ENCODE measurements at regions not wholly inside any gene's neighbourhood (a gene's known extent, or its start where the extent isn't known, plus 50 kb on each side); places are given as distances from the start of the nearest gene placed in this dataset.

GRCh38 chr20:50242548-50242862, 51.9 kb downstream of the CEBPB start:
- DNase-seq (ENCODE audit: low spot score): no peak

DNA sequence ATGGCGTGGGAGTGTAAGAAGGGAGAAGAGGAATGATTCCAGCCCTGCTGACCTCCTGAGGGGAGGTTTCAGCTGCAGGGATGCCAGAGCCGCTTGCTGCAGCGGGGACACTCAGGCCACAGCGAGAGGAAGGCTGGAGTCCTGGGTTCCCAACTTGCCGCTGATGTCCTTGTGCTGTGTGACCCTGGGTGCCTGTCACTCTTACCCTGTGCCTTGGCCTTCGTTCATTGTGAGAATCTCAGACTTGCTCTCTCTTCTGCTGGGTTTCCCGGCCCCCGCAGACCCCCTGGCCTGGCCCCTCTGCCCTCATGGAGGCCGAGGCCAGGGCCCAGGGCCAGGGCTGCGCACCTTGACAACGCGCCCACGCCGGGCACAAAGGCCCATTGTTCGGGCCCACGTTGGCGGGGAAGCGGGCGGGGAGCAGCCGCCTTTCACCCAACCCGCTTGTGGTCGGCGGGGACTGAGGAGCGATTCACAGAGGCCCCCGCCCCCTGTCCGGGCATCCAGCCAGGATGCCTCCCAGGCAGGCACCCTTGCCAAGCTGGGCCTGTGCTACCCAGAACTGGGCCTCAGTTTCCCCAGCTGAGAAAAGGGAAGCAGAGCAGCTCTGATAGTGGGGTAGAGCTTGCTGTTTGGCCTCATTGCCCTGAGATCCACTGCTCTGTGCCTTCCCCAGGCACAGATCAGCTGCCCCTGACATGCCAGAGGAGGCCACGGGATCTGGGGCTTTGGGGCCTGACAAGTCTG, 52.4 kb downstream of the CEBPB start:
- no peak for DNase-seq (ENCODE audit: low spot score)

DNA sequence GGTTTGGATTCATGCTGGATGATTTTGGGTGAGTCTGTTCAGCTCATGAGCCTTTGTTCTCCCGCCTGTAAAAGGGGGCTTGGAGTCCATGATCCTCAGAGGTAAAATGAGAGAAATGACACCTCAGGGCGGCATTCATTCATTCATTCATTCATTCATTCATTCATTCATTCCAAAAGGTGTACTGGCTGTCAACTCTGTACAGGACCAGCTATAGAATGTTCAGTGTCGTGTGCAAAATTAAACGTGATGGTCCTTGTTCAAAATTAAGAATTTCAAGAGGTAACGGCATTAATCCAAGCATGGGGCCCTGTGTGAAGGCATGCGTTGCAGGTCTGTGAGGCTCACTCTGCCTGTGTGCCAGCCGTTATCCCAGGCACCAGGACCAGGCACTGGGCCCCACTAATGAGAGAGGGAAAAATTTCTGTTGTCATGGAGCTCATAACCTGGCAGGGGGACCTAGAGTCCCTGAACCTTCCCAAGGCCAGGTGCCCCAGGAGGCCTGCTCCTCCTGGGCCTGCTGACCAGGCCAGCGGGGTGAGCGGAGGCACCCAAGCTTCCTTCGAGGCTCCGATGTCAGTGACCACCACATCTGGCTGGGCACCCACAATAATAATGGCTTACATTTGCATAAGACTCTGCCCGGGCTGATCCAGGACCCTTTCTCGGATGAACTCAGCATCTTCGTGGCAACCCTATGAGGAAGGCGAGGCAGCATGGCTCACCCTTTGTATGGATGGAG, 53.2 kb downstream of the CEBPB start:
- no peak for DNase-seq (ENCODE audit: low spot score)

GRCh38 chr20:50244352-50245149, 53.9 kb downstream of the CEBPB start:
- no peak for DNase-seq (ENCODE audit: low spot score)

DNA sequence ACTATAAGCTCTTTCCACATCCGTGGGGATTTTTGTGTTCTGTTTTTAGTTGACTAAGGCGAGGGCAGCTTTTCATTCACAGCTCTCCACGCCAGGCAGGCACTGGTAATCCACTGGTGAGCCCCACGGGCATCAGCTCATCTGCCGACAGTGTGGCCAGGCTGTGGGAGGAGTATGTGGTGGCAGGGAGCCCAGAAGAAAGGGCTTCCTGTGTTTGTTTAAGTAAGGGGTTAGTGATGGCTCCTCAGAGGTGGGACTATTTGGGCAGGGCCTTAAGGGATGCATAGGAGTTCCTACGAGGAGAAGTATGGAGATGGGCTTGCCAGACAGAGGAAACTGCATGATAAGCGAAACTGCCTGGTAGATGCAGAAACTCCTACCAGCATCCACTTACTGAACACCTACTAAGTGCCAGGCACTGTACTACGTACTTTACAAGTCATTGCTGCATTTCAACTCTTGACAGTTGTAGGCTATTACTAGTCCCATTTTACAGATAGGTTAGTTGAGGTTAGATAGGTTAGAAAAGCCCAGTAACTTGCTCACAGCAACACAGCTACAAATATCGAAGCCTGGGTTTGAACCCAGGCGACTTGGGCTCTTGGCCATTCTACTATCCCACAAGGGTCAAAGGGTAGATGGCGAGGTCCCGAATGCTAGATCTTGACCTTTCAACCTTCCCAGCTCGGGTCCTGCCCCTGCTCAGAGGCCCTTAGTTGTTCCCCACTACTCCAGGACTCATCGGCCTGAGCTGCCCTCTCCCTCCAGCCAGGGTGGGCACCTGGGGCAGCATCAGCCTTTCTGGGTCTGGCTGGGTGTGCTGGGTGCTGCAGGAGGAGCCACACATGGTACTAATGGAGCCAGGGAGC, 55.1 kb downstream of the CEBPB start:
- DNase-seq (ENCODE audit: low spot score): no peak

DNA sequence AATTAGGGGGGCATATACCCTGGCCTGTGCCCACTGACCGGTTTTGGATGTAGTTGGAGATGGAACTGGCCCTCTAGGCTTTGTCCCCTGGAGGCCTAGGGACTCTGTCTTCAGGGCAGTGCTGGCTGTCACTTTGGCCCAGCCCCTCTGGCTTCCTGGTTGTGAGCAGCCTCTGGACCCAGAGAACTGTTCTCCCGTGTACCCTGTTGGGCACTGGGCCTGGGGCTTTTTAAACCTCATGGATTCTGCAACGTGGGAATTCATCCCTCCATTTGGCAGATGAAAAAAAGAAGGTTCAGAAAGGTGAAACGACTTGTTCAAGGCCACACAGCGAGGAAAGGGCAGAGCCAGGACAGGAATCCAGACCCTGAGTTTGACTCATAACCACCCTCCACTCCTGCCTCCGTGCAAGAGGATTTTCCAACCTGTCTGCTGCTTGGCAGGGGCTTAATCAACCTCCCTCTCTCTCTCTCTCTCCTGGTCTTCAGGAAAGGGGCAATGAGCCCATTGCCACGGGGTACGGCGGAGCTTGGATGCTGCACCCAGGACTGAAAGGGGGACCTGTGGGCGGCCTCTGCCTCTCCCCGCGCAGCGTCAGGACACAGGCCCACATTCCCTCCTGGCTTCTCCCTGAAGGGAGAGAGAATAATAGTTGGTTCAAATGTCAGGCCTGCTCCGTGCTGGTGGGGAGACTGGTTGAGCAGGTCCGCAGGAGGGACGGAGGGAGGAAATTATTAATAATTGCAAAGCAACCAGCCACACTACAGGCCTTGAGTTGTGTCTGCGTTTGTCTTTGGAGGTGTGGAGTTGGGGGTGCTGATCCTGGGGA, 56.0 kb downstream of the CEBPB start:
- DNase-seq (ENCODE audit: low spot score): no peak

DNA sequence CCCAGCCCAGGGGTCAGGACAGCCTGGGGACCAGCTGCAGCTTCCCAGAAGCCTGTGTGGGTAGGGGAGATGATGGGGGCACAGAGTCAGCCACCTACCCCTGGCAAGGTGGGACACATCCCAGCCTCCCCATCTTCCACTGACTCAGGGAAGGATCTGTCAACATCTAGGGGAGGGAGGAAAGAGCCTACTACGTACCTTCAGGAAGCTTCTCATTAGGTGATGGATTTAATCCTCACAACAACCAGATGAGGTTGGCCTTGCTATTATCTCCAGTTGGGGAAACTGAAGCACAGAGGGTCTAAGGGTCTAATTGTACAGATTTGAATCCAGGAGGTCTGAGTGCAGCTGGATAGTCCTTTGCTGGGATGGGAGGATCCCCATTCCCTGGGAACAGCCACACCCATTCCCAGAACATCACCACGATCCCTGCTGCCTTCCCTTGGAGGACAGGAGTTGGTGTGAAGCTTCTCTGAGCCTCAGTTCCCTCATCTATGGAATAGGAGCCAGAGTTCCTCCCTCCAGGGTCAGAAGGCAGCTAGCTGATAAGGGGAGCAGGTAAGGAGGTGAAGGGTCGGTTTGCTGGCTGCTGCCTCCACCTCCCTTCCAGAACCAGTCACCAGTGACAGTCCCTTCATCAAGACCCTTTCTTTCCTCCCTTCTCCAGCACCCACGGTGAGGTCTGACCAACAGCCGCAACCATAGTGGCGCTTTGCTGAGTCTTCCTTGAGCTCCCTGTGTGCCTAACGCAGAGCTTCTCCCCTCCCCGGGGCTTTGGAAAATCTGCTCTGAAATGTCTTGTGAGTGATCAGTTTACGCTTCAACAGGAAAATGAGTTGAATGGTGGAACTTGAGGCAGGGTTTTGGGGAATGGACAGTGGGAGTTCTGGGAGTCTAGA, 56.8 kb downstream of the CEBPB start:
- DNase-seq (ENCODE audit: low spot score): no peak

DNA sequence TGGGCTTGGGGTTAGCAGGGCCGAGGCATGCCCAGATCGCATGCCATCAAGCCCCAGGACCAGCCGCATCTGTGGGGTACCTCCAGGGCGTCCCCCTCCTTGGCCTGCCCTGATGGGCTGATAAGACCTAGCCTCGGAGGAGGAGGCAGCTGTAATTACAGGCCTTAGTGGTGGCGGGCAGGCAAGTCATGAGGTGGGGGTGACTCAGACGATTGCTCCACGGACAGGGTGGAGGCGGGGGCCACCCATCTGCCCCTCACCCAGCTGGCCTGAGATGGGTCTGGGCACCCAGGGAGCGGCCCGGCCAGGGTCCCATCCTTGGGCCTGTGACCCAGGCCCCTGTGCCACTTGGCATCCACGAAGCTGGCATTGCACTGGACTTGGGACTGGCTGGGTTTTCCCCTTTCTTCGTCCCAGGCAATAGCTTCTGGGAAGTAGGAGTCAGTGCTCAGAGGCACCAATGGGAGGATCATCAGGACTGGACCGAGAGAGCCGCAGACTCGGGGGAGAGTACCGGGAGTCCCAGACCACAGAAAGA, 57.5 kb downstream of the CEBPB start:
- DNase-seq (ENCODE audit: low spot score): no peak

DNA sequence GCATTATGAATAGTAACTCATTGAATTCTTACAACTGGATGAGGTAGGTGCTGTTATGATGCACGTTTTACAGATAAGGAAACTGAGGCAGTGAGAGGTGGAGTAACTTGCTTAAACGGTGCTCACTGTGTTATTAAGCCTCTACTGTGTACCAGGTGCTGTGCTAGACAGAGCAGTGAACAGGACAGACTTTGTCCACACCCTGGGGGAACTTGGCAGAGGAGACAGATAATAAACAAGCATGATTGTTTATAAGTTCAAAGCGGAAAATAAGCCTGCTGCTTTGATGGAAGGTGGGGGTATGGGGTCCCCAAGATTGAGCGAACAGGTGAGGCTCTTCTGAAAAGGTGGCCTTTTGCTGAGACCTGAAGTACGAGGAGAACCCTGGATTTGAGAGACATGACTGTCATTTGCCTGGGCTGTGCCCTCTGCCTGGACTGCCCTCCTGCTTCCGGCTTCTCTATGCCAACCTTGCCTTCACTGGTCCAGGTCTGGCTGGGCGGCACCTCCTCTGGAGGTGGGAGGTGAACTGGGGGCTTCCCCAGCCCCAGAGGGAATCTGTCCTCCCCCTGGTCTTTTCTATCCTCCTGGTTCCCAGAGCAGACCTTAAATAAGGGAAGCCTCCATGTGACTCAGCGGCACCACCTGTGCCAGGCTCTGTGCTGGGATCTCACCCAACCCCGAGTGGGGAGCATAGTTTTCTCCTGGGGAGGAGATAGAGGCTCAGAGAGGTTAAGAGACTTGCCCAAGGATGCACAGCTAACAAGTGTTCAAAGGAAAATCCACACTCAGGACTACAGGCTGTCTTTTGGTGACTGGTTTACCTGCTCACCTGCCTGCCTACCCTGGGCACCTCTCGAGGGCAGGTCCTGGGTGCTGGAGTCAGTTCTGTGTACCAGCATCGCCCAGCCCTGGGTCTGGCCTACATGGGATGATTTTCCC, 59.1 kb downstream of the CEBPB start:
- DNase-seq (ENCODE audit: low spot score): no peak

- DNase-seq (ENCODE audit: low spot score): no peak
Observed at GRCh38 chr20:50250679-50251382, 60.2 kb downstream of the CEBPB start.

DNA sequence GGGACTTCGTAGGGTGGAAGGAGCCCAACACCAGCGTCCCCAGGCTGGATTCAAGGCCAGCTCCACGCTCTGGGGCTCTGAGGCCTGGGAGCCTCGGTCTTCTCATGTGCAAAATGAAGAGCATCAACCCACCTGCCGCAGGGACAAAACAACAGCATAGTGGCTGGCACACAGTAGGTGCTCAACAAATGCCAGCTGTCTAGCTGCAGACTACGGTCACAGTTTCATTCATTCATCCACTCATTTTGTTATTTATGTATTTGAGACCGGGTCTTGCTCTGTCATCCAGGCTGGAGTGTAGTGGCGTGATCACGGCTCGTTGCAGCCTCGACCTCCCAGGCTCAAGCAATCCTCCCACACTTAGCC, 60.7 kb downstream of the CEBPB start:
- DNase-seq (ENCODE audit: low spot score): no peak

DNA sequence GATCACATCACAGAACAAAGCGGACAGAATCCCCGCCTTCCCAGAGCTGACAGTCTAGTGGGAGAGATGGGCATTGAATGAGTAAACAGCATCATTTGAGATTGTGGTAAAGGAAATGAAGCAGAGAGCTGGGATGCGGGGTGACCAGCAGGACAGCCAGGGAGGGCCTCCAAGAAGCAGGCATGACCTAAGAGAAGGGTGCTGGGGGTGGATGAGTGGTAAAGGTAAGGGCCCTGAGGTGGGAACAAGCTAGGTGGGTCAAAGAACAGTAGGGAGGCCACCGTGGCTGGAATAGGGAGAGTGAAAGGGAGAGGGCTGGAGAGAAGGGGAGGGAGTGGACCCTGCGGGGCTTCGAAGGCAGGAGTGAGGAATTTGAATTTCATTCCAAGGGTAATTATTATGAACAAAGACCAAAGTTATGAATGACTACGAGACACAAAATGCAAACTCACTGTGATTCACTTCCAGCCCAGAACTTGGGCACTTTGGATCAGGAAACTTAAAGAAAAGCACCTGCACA, 61.4 kb downstream of the CEBPB start:
- DNase-seq (ENCODE audit: low spot score): no peak

DNA sequence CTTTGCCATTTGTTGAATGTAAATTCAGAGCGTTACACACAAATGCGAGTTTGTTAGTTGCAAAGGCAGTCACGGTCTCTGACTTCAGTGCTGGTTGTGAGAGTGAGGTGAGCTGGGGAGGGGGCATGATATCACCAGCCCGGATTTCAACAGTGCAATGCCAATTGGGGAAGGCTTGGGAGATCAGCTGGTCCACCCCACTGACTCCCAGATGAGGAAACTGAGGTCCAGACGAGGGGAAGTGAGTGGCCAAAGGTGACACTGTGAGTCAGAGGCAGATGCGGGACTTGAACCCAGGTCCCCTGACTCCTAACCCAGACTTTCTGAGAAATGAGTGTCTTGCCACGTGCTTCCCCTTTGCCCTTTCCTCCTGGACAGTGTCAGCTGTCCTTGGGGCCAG, 62.1 kb downstream of the CEBPB start:
- DNase-seq (ENCODE audit: low spot score): no peak

GRCh38 chr20:50253101-50253500, 62.5 kb downstream of the CEBPB start:
- no peak for DNase-seq (ENCODE audit: low spot score)

GRCh38 chr20:50254466-50255079, 63.9 kb downstream of the CEBPB start:
- DNase-seq (ENCODE audit: low spot score): no peak

DNA sequence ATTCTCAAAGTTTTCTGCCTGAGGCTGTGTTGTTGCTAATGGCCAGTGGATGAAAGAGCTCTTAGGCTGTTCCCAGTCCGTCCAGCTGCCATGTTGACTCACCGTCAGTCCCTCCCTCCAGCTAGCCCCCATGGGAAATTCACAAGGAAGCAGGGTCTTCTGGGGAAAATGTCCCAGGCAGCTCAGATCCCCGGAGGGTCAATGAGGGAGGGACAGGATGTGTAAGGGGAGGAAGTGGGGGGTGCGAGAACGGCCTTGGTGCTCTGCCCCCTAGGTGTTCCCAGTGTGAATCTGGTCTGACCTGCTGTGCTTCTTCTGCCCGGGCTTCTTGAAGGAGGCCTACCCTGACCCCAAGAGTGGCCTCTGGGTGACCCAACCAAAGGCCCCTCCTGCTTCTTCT, 65.9 kb downstream of the CEBPB start:
- no peak for DNase-seq (ENCODE audit: low spot score)

DNA sequence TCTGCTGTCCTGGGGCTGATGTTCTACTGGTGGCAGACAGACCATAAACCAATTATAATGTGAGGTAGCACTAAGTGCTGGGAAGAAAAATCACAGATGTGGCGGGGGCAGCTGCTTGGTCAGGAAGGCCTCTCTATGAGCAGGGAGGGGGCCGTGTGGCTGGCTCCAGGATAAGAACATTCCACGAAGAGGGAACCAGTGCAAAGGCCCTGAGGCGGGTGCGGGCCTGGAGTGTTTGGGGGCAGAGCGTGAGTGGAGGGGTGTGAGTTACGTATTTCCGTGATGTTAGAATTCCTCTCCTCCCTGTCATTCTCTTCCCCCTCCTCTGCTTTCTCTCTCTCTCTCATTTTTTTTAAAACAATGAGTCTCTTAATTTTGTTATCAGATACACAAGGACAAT, 67.2 kb downstream of the CEBPB start:
- DNase-seq (ENCODE audit: low spot score): no peak

Data from CD4-positive, alpha-beta T cell treated with Interleukin-6 at 100 ng/mL for 8 hours (primary cell).